GM21423 (cell line): ENCODE measurements at regions not wholly inside any gene's neighbourhood (a gene's known extent, or its start where the extent isn't known, plus 50 kb on each side); places are given as distances from the start of the nearest gene placed in this dataset.
"Not testable (repeated sequence)": the region's sequence is repeated elsewhere in the genome, so short reads cannot be mapped to it uniquely, and the experiment has no call there.

Experiments
- ATAC-seq: cut with Tn5 transposase; IDR thresholded peaks from one replicate; pipeline ENCODE4 v1.9.1; 2021; ENCODE audit warnings: mild to moderate bottlenecking, moderate library complexity; ENCODE audit not compliant: unreplicated experiment

GRCh38 chr2:138066139-138066806 lies 102.0 kb downstream of the HNMT start:
- no peak for ATAC-seq

- no peak for ATAC-seq
These were observed 102.6 kb downstream of the HNMT start for GRCh38 chr2:138066841-138067240.

GRCh38 chr2:138068669-138069068 lies 104.4 kb downstream of the HNMT start:
- not testable (repeated sequence) for ATAC-seq

- ATAC-seq = not testable (repeated sequence)
These were observed 106.9 kb downstream of the HNMT start for GRCh38 chr2:138071042-138071719.

- no peak for ATAC-seq
These were observed 107.7 kb downstream of the HNMT start for GRCh38 chr2:138071720-138072719.

- no peak for ATAC-seq
These were observed 113.9 kb downstream of the HNMT start for GRCh38 chr2:138078153-138078552.

- no peak for ATAC-seq
These were observed 115.7 kb downstream of the HNMT start for GRCh38 chr2:138079976-138080375.

GRCh38 chr2:138081225-138082073 lies 117.2 kb downstream of the HNMT start:
- no peak for ATAC-seq

GRCh38 chr2:138084206-138084605 lies 119.9 kb downstream of the HNMT start:
- no peak for ATAC-seq

GRCh38 chr2:138085441-138085840 lies 121.2 kb downstream of the HNMT start:
- ATAC-seq = not testable (repeated sequence)

- no peak for ATAC-seq
These were observed 122.3 kb downstream of the HNMT start for GRCh38 chr2:138086576-138086975.

- ATAC-seq = no peak
These were observed 123.7 kb downstream of the HNMT start for GRCh38 chr2:138087751-138088593.

GRCh38 chr2:138090330-138090729 lies 126.1 kb downstream of the HNMT start:
- ATAC-seq = peak; percentile 89

GRCh38 chr2:138093455-138093854 lies 129.2 kb downstream of the HNMT start:
- ATAC-seq = no peak

GRCh38 chr2:138094031-138094430 lies 129.8 kb downstream of the HNMT start:
- no peak for ATAC-seq

GRCh38 chr2:138095336-138095735 lies 131.1 kb downstream of the HNMT start:
- no peak for ATAC-seq

- ATAC-seq = not testable (repeated sequence)
These were observed 135.0 kb downstream of the HNMT start for GRCh38 chr2:138099288-138099687.

GRCh38 chr2:138101718-138102117 lies 137.4 kb downstream of the HNMT start:
- no peak for ATAC-seq

GRCh38 chr2:138102664-138103063 lies 138.4 kb downstream of the HNMT start:
- no peak for ATAC-seq

- no peak for ATAC-seq
These were observed 138.9 kb downstream of the HNMT start for GRCh38 chr2:138103156-138103555.
